Left ventricle myocardium inferior (tissue), 1 donor: ENCODE measurements at regions not wholly inside any gene's neighbourhood (a gene's known extent, or its start where the extent isn't known, plus 50 kb on each side); places are given as distances from the start of the nearest gene placed in this dataset.
"Not testable (repeated sequence)": the region's sequence is repeated elsewhere in the genome, so short reads cannot be mapped to it uniquely, and the experiment has no call there.

Experiments used
- DNase-seq: peaks from one replicate; pipeline ENCODE4 v3.0.0-alpha.2; 2020
- H3K27ac ChIP-seq: fragments of 200-600 bp; replicated peaks from 2 replicates; pipeline ENCODE4 v1.8.0; 2021
- H3K27me3 ChIP-seq: fragments of 200-600 bp; 2 replicates; pipeline ENCODE4 v1.8.0; 2021; ENCODE audit warnings: low read depth
- H3K36me3 ChIP-seq: fragments of 200-600 bp; 2 replicates; pipeline ENCODE4 v1.8.0; 2021
- H3K4me1 ChIP-seq: fragments of 200-600 bp; 2 replicates; pipeline ENCODE4 v1.8.0; 2021
- H3K4me3 ChIP-seq: fragments of 200-600 bp; 2 replicates; pipeline ENCODE4 v1.8.0; 2021; ENCODE audit warnings: mild to moderate bottlenecking, moderate library complexity
- H3K9me3 ChIP-seq: fragments of 200-600 bp; replicated peaks from 2 replicates; pipeline ENCODE4 v1.8.0; 2021
- intact Hi-C: fragments of 100-400 bp; cut with micrococcal nuclease; formaldehyde crosslinking; loops from one replicate; pipeline ENCODE4 v1.11.0; 2022
- TF ChIP-seq, protein P1 (sequence below): fragments of 200-600 bp; IDR thresholded peaks from 2 replicates; pipeline ENCODE4 v1.8.0; 2021; ENCODE audit warnings: antibody characterized with exemption, mild to moderate bottlenecking, borderline replicate concordance
- donor health status: DM: no; HTN: yes; CAD: no; lungs with severe emphysema.

DNA sequence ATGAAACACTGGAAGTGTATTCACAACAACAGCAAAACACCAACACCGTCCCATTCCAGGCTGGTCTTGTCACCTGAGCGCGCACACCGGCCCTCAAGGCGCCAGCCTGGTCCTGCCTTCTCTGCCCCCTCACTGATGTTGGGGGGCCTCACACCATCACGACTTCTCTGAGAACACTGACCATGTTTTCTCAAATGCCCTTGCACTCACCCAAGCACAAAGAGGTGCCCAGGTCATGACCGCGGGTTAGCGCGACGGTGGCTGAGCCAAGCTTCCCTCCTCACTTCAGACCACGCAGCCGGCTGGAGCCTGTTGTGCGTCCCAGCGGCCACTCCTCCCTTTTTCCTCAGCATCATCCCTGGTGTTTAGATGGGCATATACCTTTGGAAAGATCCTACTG lies 101.3 kb upstream of the SALL3 start:
- Histone ChIP-seq H3K27ac (no peak overlapping the region), H3K36me3 (no peaks in the 10 kb centered on the region), H3K4me3 (no peak overlapping the region), H3K4me1 (no peaks in the 10 kb centered on the region), H3K27me3 (peaks cover 63% of the 10 kb centered on the region), H3K9me3 (no peaks in the 10 kb centered on the region)
- intact Hi-C loops = no loop called here
- DNase-seq = no peak
- TF ChIP-seq, protein P1, sequence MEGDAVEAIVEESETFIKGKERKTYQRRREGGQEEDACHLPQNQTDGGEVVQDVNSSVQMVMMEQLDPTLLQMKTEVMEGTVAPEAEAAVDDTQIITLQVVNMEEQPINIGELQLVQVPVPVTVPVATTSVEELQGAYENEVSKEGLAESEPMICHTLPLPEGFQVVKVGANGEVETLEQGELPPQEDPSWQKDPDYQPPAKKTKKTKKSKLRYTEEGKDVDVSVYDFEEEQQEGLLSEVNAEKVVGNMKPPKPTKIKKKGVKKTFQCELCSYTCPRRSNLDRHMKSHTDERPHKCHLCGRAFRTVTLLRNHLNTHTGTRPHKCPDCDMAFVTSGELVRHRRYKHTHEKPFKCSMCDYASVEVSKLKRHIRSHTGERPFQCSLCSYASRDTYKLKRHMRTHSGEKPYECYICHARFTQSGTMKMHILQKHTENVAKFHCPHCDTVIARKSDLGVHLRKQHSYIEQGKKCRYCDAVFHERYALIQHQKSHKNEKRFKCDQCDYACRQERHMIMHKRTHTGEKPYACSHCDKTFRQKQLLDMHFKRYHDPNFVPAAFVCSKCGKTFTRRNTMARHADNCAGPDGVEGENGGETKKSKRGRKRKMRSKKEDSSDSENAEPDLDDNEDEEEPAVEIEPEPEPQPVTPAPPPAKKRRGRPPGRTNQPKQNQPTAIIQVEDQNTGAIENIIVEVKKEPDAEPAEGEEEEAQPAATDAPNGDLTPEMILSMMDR = no peak

DNA sequence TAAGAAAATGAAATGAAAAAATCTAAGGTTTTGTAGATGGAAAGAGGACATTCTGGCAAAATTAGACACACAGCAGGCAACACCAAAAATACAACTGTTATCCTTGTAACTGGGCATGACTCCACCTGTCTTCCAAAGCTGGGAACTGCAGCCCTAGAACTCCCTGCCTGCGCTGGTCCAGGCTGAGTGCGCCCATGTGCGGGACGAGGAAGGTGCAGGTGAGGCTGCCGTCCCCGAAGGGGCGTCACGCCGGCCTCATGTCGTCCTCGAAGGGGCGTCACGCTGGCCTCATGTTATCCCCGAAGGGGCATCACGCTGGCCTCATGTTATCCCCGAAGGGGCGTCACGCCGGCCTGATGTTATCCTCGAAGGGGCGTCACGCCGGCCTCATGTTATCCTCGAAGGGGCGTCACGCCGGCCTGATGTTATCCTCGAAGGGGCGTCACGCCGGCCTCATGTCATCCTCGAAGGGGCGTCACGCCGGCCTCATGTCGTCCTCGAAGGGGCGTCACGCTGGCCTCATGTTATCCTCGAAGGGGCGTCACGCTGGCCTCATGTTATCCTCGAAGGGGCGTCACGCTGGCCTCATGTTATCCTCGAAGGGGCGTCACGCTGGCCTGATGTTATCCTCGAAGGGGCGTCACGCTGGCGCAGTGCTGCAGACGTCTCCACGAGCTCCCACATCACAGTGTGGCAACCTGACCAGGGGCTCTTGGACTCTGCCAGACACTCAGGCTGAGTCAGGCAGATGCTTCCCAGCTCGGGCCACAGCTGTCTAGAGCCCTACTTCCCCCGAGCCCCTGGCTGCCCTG lies 100.3 kb upstream of the SALL3 start:
- H3K27ac ChIP-seq, DNase-seq, H3K4me3 ChIP-seq, intact Hi-C loops, H3K4me1 ChIP-seq, H3K36me3 ChIP-seq, H3K9me3 ChIP-seq: not testable (repeated sequence)
- peaks cover 53% of the 10 kb centered on the region for H3K27me3 ChIP-seq
- TF ChIP-seq, protein P1 = peak; percentile 53

DNA sequence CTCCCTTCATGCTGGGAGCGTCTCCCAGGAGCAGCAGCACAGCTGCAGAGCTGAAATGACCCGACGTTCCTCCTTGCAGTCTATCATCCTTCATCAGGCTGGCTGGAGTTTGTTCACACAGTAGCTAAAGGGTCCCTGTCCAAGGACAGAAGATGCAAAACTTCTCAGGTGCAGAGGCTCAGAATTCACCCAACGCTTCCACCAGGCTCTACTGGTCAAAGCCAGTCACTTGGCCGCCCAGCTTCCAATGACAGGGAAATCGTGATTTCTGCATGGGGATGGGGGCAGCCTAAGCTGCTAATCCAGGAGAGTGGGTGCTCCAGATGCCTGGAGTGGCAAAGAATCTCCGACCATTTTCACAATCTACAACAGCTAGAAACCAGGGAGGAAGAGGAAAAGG lies 97.0 kb upstream of the SALL3 start:
- Histone ChIP-seq H3K4me3 (no peak overlapping the region), H3K36me3 (no peaks in the 10 kb centered on the region), H3K27ac (no peak overlapping the region), H3K4me1 (no peaks in the 10 kb centered on the region), H3K9me3 (peaks cover 42% of the 10 kb centered on the region), H3K27me3 (peaks cover 22% of the 10 kb centered on the region)
- no peak for DNase-seq
- TF ChIP-seq, protein P1 = no peak
- intact Hi-C loops = no loop called here

DNA sequence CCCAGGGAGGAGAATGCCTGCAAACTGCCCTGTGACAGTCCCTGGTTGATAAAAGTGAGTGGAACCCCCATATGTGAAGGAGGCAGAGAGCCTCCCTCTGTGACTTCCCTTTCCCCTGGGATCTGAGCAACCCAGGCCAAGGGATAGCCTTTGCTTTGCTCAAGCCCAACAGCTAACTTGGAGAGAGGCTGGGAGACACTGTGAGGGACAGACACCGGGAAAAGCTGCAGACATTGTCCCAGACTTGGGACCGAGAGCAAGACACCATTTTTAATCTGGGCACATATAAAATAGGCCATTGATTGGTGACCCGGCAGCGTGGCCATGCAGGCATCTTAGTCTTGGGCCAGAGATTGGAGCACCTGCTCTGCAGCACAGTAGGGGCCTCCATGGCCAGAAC lies 96.1 kb upstream of the SALL3 start:
- Histone ChIP-seq H3K9me3 (peaks cover 51% of the 10 kb centered on the region), H3K4me1 (no peaks in the 10 kb centered on the region), H3K36me3 (no peaks in the 10 kb centered on the region), H3K27me3 (peaks cover 13% of the 10 kb centered on the region), H3K27ac (no peak overlapping the region), H3K4me3 (no peak overlapping the region)
- TF ChIP-seq, protein P1 = no peak
- DNase-seq = no peak
- intact Hi-C loops = no loop called here

DNA sequence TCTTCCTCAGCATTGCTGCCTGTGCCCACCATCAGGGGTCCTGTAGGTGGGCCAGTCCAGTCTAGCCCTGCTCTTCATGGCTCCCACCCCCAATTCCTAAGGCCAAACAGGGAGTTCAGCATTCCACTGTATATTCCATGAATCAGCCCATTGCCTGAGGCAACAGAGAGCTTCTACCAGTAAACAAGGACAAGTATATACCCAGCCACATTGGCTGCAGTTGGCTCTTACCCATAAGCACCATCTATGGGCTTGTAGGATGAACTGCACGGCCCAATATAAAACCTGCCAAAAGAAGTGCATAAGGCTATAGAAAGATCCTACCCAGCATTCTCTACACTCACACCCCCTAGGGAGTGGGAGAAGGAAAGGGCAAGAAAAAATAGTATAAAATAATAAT lies 95.1 kb upstream of the SALL3 start:
- TF ChIP-seq, protein P1 = no peak
- H3K4me1 ChIP-seq = no peaks in the 10 kb centered on the region
- H3K4me3 ChIP-seq = no peak overlapping the region
- no peak for DNase-seq
- peaks cover 13% of the 10 kb centered on the region for H3K27me3 ChIP-seq
- intact Hi-C loops = no loop called here
- no peaks in the 10 kb centered on the region for H3K36me3 ChIP-seq
- H3K9me3 ChIP-seq = peaks cover 61% of the 10 kb centered on the region
- H3K27ac ChIP-seq = no peak overlapping the region
